Activated T-cell treated with anti-CD3 and anti-CD28 coated beads, Interleukin-2, amount 50 U/mL, for 4 hours (primary cell): ENCODE measurements at regions not wholly inside any gene's neighbourhood (a gene's known extent, or its start where the extent isn't known, plus 50 kb on each side); places are given as distances from the start of the nearest gene placed in this dataset.
"Not testable (repeated sequence)": the region's sequence is repeated elsewhere in the genome, so short reads cannot be mapped to it uniquely, and the experiment has no call there.

Experiments
- ATAC-seq, 2 donors: fragments of 200-7000 bp; cut with Tn5 transposase; one replicate each; pipeline ENCODE4 v1.10.0; 2021
- DNase-seq: peaks from one replicate; pipeline ENCODE4 v3.0.0-alpha.2; 2020
- H3K27me3 Mint-ChIP-seq: one replicate; pipeline ENCODE4 v1.8.0; 2021; ENCODE audit warnings: low read depth, mixed read lengths
- H3K36me3 Mint-ChIP-seq: one replicate; pipeline ENCODE4 v1.8.0; 2022; ENCODE audit warnings: mixed read lengths; ENCODE audit not compliant: insufficient read depth
- H3K4me1 Mint-ChIP-seq: one replicate; pipeline ENCODE4 v1.8.0; 2021; ENCODE audit warnings: low read depth, mixed read lengths
- H3K4me3 Mint-ChIP-seq: one replicate; pipeline ENCODE4 v1.8.0; 2021; ENCODE audit warnings: mild to moderate bottlenecking, moderate library complexity, mixed read lengths
- H3K9me3 Mint-ChIP-seq: one replicate; pipeline ENCODE4 v1.8.0; 2021; ENCODE audit warnings: mixed read lengths

- Mint-ChIP-seq H3K4me3 (peak overlapping the region; percentile 67), H3K9me3 (no peaks in the 10 kb centered on the region), H3K27me3 (no peaks in the 10 kb centered on the region), H3K4me1 (peaks cover 42% of the 10 kb centered on the region), H3K36me3 (no peaks in the 10 kb centered on the region)
- no peak for DNase-seq
- no peak for ATAC-seq
Measured at GRCh38 chr10:31132681-31133244, 101.1 kb upstream of the ZNF438 start.

- DNase-seq (no peak), ATAC-seq (no peak)
- H3K36me3 Mint-ChIP-seq = no peaks in the 10 kb centered on the region
- H3K27me3 Mint-ChIP-seq = no peaks in the 10 kb centered on the region
- H3K4me1 Mint-ChIP-seq = peaks cover 42% of the 10 kb centered on the region
- peak overlapping the region; percentile 67 for H3K4me3 Mint-ChIP-seq
- H3K9me3 Mint-ChIP-seq = no peaks in the 10 kb centered on the region
Measured at GRCh38 chr10:31133251-31133791, 101.7 kb upstream of the ZNF438 start.

- DNase-seq (peak; percentile 69), ATAC-seq (peak; percentile 56 to 60)
- H3K36me3 Mint-ChIP-seq = no peaks in the 10 kb centered on the region
- no peaks in the 10 kb centered on the region for H3K27me3 Mint-ChIP-seq
- no peaks in the 10 kb centered on the region for H3K9me3 Mint-ChIP-seq
- H3K4me3 Mint-ChIP-seq = peak overlapping the region; percentile 67
- H3K4me1 Mint-ChIP-seq = peaks cover 42% of the 10 kb centered on the region
Measured at GRCh38 chr10:31133792-31134310, 102.2 kb upstream of the ZNF438 start.

- Mint-ChIP-seq H3K27me3 (no peaks in the 10 kb centered on the region), H3K4me1 (peaks cover 42% of the 10 kb centered on the region), H3K4me3 (peak overlapping the region; percentile 70), H3K36me3 (no peaks in the 10 kb centered on the region), H3K9me3 (no peaks in the 10 kb centered on the region)
- peak; percentile 8 for DNase-seq
- peak; percentile 33 to 49 for ATAC-seq
Measured at GRCh38 chr10:31134311-31134952, 102.8 kb upstream of the ZNF438 start.

- ATAC-seq (no peak), DNase-seq (no peak)
- no peaks in the 10 kb centered on the region for H3K36me3 Mint-ChIP-seq
- H3K9me3 Mint-ChIP-seq = no peaks in the 10 kb centered on the region
- H3K4me1 Mint-ChIP-seq = peaks cover 42% of the 10 kb centered on the region
- H3K4me3 Mint-ChIP-seq = peak overlapping the region; percentile 70
- no peaks in the 10 kb centered on the region for H3K27me3 Mint-ChIP-seq
Measured at GRCh38 chr10:31135171-31135570, 103.5 kb upstream of the ZNF438 start.

- not testable (repeated sequence) for H3K9me3 Mint-ChIP-seq, H3K27me3 Mint-ChIP-seq, DNase-seq, ATAC-seq, H3K36me3 Mint-ChIP-seq, H3K4me3 Mint-ChIP-seq
- peaks cover 42% of the 10 kb centered on the region for H3K4me1 Mint-ChIP-seq
Measured at GRCh38 chr10:31135791-31136190, 104.1 kb upstream of the ZNF438 start.

- Mint-ChIP-seq H3K9me3 (no peaks in the 10 kb centered on the region), H3K36me3 (no peaks in the 10 kb centered on the region), H3K27me3 (no peaks in the 10 kb centered on the region), H3K4me1 (peaks cover 42% of the 10 kb centered on the region), H3K4me3 (no peak overlapping the region)
- DNase-seq (no peak), ATAC-seq (no peak)
Measured at GRCh38 chr10:31136386-31136785, 104.7 kb upstream of the ZNF438 start.

GRCh38 chr10:31136930-31137885 lies 105.5 kb upstream of the ZNF438 start:
- H3K9me3 Mint-ChIP-seq = no peaks in the 10 kb centered on the region
- ATAC-seq (peak; percentile 28 to 33), DNase-seq (no peak)
- H3K36me3 Mint-ChIP-seq = no peaks in the 10 kb centered on the region
- H3K4me3 Mint-ChIP-seq = no peak overlapping the region
- H3K27me3 Mint-ChIP-seq = no peaks in the 10 kb centered on the region
- peaks cover 42% of the 10 kb centered on the region for H3K4me1 Mint-ChIP-seq

- no peaks in the 10 kb centered on the region for H3K9me3 Mint-ChIP-seq
- H3K36me3 Mint-ChIP-seq = no peaks in the 10 kb centered on the region
- ATAC-seq (no peak), DNase-seq (no peak)
- H3K27me3 Mint-ChIP-seq = no peaks in the 10 kb centered on the region
- no peak overlapping the region for H3K4me3 Mint-ChIP-seq
- H3K4me1 Mint-ChIP-seq = peaks cover 37% of the 10 kb centered on the region
Measured at GRCh38 chr10:31138026-31138553, 106.4 kb upstream of the ZNF438 start.

- DNase-seq (no peak), ATAC-seq (no peak)
- Mint-ChIP-seq H3K27me3 (no peaks in the 10 kb centered on the region), H3K36me3 (no peaks in the 10 kb centered on the region), H3K4me1 (peaks cover 31% of the 10 kb centered on the region), H3K9me3 (no peaks in the 10 kb centered on the region), H3K4me3 (no peak overlapping the region)
Measured at GRCh38 chr10:31139497-31139896, 107.8 kb upstream of the ZNF438 start.

GRCh38 chr10:31140716-31141115 lies 109.1 kb upstream of the ZNF438 start:
- DNase-seq (no peak), ATAC-seq (no peak)
- peaks cover 2% of the 10 kb centered on the region for H3K27me3 Mint-ChIP-seq
- peaks cover 20% of the 10 kb centered on the region for H3K4me1 Mint-ChIP-seq
- no peak overlapping the region for H3K4me3 Mint-ChIP-seq
- no peaks in the 10 kb centered on the region for H3K9me3 Mint-ChIP-seq
- H3K36me3 Mint-ChIP-seq = no peaks in the 10 kb centered on the region

- peaks cover 8% of the 10 kb centered on the region for H3K27me3 Mint-ChIP-seq
- no peak overlapping the region for H3K4me3 Mint-ChIP-seq
- H3K4me1 Mint-ChIP-seq = peaks cover 11% of the 10 kb centered on the region
- no peak for ATAC-seq
- H3K9me3 Mint-ChIP-seq = no peaks in the 10 kb centered on the region
- H3K36me3 Mint-ChIP-seq = no peaks in the 10 kb centered on the region
- DNase-seq = no peak
Measured at GRCh38 chr10:31142026-31142425, 110.4 kb upstream of the ZNF438 start.

- Mint-ChIP-seq H3K9me3 (no peaks in the 10 kb centered on the region), H3K36me3 (no peaks in the 10 kb centered on the region), H3K27me3 (peaks cover 13% of the 10 kb centered on the region), H3K4me1 (peaks cover 6% of the 10 kb centered on the region), H3K4me3 (no peak overlapping the region)
- DNase-seq = no peak
- ATAC-seq = no peak
Measured at GRCh38 chr10:31143331-31143935, 111.8 kb upstream of the ZNF438 start.

- no peaks in the 10 kb centered on the region for H3K36me3 Mint-ChIP-seq
- H3K4me3 Mint-ChIP-seq = no peak overlapping the region
- peaks cover 13% of the 10 kb centered on the region for H3K27me3 Mint-ChIP-seq
- H3K9me3 Mint-ChIP-seq = no peaks in the 10 kb centered on the region
- ATAC-seq (no peak), DNase-seq (no peak)
- peaks cover 6% of the 10 kb centered on the region for H3K4me1 Mint-ChIP-seq
Measured at GRCh38 chr10:31145986-31146385, 114.3 kb upstream of the ZNF438 start.
